HL-60 (cell line): ENCODE measurements at regions not wholly inside any gene's neighbourhood (a gene's known extent, or its start where the extent isn't known, plus 50 kb on each side); places are given as distances from the start of the nearest gene placed in this dataset.

Source experiments
- CTCF ChIP-seq: IDR thresholded peaks from one replicate; pipeline ENCODE4 v1.5.1; 2011; ENCODE audit warnings: low read length, control low read depth, inconsistent platforms; ENCODE audit not compliant: insufficient read depth
- POLR2AphosphoS5 ChIP-seq: IDR thresholded peaks from 2 replicates; pipeline ENCODE4 v1.6.1; 2012; ENCODE audit warnings: low read depth

DNA sequence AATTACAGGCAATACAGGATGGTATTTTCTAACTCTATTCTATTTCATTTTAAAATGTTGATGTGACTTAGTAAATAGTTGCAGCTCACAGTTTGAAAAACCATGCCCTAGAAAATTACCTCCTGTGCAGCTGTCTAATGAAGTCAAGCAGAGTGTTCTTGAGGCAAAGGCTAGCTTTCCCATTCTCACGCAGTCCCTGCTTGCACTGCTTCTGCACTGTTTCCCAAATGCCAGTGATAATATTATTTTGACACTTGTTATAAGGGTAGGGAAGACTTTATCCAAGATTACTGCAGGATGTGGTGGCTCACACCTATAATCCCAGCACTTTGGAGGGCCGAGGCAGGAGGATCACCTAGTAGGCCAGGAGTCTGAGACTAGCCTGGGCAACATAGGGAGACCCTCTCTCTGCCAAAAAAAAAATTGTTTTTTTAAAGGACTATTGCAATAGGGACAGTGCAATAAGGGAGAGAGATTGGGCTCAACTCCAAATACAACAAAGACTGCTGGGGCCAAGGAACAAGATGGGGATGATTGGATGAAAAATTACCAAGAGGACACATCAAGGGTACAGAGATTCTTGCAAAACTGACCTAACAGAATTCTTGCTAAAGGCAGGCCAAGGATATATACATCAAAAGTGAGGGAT, 196.1 kb downstream of the LY86 start:
- TF ChIP-seq CTCF = no peak
- no peak for TF ChIP-seq POLR2AphosphoS5
